T1000 (cell line): ENCODE measurements at regions not wholly inside any gene's neighbourhood (a gene's known extent, or its start where the extent isn't known, plus 50 kb on each side); places are given as distances from the start of the nearest gene placed in this dataset.
"Not testable (repeated sequence)": the region's sequence is repeated elsewhere in the genome, so short reads cannot be mapped to it uniquely, and the experiment has no call there.

Experiments
- DNase-seq: peaks from one replicate; lab custom pipeline; 2025; ENCODE audit warnings: mixed read lengths; lab: John Stamatoyannopoulos, UW

DNA sequence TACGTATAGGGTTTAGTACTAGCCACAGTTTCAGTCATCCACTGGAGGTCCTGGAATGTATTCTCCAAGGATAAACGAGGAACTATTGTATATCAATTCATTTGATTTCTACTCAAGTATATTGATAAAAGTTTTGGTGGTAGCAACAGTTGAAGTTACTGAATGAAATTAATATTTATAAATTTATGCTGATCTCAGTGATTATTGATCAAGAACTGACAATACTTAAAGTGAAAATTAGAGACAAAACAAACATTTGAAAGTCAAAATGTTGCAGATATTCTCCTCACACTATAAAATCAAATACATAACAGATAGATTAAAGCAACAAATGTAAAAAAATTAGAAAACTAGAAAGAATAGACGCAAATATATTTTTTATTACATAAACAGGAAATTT lies 150.9 kb upstream of the SLC35G4 start:
- DNase-seq: no peak

DNA sequence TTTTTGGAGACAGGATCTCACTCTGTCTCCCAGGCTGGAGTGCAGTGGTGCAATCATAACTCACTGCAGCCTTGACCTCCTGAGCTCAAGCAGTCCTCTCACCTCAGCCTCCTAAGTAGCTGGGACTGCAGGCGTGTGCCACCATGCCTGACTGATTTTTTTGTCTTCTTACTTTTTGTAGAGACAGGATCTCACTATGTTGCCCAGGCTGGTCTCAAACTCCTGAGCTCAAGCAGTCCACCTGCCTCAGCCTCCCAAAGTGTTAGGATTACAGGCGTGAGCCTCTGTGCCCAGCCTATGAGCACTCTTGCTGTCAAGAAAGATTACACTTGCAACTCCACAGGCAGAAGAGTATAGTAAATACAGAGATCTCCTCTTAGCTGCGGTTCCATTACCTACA lies 151.5 kb upstream of the SLC35G4 start:
- not testable (repeated sequence) for DNase-seq

DNA sequence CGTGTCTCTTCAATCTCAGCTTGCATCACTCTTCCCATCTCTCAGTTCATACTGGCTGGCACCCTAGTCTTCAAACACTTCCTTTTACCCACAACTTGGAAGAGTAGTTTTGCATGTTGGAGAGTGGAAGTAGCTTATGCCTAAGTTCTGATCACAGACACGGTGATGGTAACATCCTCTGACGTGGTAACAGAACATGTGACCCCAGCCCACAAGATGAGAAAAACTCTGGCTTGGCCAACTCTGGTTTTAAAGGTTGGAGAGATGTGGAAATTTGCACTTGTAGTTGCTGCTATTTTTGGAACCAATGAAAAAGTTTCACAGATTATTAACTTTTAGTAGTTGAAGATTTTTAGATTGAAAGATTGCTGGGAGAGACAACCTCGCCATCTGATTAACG lies 155.4 kb upstream of the SLC35G4 start:
- DNase-seq: no peak

DNA sequence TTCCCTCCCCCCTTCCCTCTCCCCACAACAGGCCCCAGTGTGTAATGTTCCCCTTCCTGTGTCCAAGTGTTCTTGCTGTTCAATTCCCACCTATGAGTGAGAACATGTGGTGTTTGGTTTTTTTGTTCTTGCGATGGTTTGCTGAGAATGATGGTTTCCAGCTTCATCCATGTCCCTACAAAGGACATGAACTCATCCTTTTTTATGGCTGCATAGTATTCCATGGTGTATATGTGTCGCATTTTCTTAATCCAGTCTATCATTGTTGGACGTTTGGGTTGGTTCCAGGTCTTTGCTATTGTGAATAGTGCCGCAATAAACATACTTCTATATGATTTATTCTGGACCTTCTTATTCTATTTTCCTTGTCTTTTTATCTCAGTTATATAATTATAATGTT lies 165.2 kb upstream of the SLC35G4 start:
- DNase-seq: not testable (repeated sequence)

DNA sequence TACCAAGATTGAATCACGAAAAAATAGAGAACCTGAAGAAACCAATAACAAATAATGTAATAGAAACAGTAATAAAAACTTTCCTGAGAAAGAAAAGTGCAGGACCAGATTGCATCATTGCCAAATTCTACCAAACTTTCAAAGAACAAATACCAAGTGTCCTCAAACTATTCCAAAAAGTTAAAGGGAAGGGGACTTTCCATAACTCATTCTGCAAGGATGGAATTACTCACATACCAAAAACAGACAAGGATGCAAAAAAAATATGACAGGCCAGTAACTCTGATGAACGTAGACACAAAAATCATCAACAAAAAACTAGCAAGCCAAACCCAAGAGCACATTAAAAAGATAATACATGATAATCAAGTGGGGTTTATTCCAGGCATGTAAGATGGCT lies 172.3 kb upstream of the SLC35G4 start:
- DNase-seq: no peak

DNA sequence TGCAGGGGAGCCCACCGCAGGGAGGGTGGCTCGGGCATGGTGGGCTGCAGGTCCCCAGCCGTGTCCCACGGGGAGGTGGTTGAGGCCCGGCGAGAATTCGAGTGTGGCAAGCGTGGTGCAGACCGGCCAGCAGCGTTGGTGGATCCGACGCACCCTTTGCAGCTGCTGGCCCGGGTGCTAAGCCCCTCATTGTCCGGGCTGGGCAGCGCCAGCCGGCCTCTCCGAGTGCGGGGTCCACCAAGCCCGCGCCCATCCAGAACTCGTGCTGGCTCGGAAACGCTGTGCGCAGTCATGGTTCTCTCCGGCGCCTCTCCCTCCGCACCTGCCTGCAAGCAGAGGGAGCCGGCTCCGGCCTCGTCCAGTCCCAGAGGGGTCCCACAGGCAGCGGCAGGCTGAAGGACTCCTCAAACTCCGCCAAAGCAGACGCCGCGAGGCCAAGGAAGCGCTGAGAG lies 177.0 kb upstream of the SLC35G4 start:
- DNase-seq: no peak

DNA sequence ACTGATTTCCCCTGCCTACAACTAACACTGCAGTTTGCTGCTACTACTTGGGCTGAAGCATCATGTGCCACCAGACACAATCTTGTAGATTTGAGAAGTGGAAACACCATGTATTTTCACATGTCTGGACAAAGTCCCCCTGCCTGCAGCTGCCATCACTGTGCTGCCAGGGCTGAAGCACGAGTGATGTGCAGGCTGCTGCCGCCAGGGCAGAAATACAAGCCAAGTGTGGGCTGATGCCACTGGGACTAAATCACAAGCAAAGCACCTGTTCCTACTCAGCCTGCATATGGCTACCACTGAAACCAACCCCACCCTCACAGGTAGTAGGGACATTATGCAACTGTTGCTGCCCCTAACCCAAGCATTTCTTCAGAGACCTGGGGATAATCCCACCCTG lies 179.5 kb upstream of the SLC35G4 start:
- DNase-seq: no peak

DNA sequence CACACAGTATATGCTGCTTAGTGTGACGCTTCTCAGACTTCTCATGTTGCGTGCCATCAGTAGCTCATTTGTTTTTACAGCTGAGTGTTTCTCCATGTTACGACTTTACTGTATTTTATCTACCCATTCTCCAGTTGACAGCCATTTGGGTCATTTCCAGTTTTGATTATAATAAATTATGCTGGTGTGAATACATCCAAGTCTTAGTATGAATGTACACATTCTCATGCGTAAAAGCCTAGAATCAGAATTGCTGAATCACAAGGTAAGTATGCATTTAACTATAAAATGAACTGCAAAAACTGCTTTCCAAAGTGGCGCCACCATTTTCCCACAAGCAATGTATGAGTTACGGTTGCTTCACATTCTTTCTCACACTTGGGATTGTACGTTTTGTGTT lies 184.2 kb upstream of the SLC35G4 start:
- no peak for DNase-seq

DNA sequence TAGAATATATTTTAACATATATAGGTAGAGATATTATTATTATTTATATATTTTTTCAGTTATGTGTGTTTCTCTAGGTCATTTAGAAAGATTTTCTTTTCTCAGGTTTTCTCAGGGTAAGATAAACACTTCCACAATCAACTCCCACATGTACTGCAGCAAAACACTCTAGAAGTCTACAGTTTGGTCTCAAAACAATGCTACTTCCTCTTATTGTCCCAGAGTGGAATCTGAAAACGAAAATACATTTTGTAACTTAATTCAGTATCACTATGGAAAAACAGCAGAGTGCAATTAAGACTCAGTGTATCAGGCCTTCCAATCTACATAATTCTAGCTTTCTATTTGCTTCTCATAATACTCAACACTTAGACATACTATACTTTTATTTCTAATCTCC lies 190.1 kb upstream of the SLC35G4 start:
- DNase-seq: no peak

DNA sequence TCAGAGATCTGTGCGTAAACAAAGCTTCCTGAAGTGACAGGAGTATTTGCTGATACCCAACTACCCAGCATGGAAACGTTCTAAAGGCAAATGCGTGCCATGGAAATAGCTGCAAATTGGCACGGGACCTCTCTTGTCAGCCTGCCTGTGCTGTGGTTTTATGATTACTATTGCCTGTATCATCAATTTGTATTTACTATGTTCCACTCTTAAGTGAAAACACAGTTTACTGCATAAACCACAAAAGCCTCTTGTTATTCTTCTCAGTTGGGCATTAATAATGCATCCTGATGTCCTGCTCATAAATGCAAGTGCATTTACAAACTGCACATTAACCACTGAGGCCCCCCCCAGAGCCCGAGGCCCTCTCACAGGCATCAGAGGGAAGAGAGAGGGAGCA lies 196.6 kb upstream of the SLC35G4 start:
- DNase-seq: no peak

DNA sequence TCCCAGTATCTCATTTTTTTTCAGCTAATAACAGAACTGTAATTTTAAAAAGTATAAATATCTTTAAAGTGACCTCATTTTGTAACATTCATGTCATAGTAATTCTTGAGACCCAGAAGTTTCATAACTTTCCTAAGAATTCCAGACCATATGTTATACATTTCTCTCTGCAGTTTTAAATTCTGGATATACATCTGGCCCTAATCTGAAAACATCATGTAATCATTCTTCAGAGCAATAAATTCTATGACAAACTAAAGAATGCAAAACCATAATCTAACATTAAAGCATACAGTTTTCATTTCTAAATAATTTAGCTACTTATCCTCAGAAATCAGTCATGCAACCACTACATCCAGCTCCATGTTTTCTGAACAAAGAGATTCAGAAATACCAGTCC lies 198.3 kb upstream of the SLC35G4 start:
- no peak for DNase-seq

DNA sequence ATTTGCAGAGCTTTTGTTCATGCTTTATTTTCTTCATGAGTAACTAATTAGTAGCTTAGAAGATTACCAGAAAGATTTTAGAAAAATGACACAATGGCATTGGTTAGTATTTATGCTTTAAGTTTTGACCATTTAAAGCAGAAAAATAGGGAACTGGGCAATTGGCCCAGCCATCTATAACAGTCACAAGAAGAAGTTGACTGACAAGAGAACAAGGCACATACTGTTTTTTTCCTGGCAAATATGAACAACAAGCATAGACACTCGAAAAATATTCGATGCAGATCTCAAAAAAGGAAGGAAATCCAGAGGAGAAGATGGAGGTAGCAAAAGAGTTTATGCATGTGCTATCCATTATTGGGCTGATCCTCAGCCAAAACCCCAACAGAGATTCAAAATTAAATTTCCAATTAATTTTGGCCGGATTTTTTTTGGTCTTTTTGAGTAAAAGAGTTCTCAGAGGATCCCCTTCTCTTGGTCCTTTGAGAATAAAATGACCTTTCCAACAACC lies 200.8 kb upstream of the SLC35G4 start:
- no peak for DNase-seq

DNA sequence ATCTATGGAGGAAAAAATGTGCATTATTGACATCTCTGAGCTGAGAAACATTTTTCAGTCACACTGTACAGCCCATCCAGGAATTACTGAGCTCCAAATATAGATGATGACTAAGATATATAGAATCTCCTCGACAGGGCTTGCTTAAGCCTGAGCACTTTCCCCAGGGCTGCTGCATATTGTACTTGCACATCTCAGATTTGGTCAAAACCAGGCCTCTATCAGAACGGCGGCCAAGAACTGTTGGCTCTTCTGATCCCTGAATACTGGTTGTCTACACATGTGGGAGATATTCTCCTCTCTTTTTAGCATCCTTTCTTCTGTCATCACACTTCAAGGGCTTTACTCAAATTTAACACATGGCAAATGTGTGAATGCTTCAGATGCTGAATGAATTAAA lies 201.5 kb upstream of the SLC35G4 start:
- no peak for DNase-seq

DNA sequence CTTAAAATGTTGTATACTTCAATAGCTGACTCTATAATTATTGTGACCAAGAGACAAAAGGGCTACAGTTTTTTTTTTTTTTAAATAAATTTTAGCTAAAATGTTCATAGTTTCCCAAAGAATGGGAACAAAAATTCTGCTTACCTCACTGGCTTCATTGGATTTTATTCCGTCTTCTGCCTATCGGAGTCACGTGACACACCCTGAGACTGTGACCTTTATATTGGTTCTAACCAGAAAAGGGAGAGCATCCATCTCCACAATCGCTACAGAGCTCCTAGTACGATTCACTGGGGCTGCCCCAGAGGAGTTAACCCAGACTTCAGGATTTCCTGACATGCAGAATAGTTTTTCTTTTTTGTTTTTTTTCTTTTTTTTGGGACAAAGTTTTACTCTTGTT lies 203.6 kb upstream of the SLC35G4 start:
- DNase-seq: no peak

DNA sequence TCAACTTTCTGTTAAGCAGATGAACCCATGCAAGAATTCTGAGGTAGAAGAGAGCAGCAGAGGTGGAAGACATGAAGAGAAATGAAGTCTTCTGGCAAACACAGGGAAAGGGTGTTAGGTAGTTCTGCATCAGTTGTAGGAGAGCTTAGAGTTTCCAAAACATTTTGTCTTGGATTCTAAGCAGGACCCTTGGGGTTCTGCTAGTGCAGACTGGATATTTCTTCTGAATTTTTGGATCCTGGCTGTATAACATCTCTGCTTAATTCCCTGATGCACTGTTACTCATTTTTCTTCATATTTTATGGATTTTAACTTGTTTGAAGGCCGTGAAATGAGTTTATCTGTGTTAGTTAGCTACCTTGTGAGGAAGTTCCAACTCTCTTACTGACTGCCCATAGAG lies 208.7 kb upstream of the SLC35G4 start:
- no peak for DNase-seq

DNA sequence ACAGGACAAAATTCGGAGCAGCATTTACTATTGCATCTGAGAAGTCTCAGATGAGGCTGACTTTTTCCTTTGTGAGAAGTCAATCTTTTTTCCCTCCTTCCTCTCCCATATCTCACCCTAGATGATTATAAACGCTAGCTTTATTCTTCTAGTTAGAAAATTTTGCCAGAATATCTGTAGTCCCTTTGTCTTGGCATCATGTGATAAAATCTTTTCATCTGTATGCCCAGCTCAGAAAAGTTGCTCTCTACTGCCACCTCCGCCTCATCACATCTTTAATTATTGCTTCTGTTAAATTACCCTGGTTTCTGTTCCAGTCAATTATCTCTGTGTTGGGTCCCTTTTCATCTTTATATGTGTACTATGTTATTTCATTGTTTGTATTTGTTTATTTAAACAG lies 210.8 kb upstream of the SLC35G4 start:
- DNase-seq: no peak

DNA sequence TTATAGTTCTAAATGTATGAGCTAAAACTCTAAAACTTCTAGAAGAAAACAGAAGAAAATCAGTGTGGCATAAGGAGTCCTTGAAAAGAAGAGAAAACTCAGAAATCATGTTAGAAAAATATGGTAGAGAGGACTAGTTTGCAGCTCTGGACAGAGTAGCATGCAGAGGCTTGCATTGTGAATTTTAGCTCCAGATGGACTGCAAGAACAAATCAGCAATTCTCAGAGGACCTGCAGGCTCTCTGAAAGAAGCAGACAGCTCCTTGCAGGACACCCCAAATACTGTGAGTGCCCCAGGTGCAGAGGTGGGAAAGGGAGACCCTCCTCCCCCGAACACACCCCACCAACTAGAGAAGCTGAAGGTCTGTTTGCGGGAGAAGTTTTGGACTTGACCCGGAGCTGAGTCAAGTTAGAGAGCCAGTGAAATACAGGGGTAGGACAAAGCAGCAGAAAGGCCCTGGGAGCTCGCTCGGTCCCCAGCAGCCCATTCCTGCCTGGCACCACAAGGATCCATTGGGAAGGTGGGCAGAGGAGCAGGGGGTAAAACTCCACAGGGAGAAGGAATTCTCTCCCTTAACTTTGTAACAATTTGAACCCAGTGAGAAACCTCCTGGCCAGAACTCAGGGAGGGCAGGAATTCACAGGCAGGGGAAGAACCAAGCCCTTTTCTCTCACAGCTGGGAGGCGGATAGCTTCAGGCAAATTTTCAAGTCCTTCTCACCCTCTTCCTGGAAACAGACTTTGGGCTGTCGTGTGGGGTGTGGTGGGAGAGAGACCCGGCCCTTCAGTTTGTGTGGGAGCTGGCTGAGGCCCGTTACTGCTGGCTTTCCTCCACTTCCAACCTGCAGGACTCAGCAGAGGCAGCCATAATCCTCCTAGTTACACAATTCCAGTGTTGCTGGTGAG lies 216.2 kb upstream of the SLC35G4 start:
- no peak for DNase-seq

DNA sequence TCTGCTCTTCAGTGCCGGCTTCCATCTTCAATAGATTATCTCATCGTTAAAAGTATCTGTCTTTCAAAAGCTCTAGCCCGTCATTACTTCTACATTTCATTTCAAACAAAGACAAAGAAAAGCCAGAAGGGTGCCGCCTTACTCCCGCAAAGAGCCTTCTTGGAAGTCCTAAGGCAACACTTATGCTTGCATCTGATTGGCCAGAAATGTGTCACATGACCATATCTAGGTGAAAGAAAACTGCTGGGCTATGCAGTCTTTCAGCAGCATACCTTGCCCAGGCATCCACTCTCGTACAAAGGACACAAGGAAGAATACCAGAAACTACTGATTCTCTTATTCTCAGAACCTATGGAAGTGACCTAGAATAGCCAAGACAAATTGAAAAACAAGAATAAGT lies 217.1 kb upstream of the SLC35G4 start:
- no peak for DNase-seq

DNA sequence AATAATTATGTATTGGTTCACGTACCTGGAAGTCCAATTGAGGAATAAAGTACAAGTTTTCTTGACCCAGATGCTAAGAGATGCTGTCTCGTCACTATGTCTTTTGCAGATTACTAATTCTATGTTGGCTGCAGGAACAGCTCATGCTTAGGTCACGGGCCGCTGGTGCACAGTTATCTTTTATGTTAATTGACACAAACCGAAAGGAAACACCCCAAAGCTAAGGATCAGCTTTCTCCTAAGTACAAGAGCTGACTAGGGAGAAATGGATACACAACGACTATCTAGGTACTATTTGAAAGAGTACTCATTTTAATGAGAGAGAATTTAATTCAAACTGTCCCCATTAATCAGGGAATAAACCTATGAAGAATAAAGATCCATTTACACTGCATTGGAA lies 217.7 kb upstream of the SLC35G4 start:
- DNase-seq: no peak

DNA sequence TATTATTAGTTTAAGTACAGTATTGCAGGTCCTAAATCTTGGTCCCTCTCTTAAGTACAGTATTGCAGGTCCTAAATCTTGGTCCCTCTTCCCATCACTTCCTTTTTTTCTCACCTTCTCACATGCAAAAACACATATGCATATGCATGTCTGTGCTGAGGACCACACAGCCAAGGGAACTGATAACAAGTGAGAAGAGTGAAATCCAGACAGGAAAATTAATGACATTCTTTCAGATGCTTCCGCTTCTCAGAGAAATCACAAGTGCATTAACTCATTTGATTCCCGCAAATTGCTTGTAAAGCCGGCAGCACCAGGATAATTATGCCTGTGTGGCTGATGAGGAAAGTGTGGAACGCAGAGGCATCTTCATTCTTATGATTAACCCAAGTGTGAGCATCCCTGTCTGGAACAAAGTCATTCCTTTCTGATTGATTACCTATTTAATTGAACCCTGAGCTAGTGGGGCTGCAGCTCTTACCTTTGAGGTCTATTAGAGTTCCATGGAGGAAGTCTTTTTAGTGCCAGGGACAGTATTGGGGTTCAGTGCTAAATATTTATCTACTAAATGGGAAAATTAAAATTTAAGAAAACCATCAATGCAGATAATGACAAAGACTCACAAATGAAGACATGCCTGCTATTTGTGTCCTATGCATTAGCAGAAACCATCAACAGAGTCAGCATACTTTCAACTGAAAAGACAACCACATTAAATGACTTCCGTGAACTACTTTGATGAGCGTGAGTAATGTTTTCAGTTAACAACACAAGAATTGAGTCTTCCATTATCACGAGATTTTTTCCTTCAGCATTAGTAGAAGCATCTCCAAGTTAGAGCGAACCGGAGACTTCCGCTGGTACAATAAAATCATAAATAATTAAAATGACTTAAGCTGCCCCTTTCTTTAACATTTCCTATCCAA lies 220.4 kb upstream of the SLC35G4 start:
- DNase-seq: no peak

DNA sequence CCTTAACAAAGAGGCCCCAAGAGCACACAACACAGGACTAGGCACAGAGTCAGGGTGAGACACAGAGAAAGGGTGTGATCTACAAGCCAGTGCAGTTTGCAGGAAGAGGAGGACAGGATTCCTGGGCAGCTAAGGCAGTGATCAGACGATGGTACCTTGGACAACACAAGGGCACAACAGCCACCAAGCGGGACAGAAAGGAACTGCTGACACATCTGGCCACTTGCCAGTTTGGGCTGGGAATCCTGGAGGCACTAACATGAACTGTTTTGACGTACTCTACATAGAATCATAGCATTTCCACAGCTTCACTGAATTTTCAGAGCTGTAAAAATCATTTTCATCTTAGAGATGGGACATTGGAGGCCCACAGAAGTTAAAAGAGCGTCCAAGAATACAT lies 221.5 kb upstream of the SLC35G4 start:
- no peak for DNase-seq

DNA sequence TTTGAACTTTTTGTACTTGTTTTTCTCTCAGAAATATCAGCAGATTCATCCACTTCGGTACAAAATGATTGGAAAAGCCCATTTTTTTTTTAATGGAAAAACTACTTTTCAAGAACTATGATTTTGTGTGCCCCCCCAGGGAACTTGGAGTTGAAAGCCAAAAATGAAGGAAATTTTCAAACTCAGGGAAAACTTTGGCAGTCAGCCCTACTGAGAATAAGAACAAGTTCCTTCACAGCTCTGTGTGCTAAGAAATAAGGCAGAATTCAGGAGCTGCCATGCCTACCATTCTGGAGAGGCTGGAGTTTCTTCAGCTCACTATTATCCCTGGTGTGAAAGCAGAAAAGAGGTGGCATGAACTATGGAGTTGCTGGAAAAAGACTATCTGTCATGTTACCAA lies 226.0 kb upstream of the SLC35G4 start:
- DNase-seq: no peak

DNA sequence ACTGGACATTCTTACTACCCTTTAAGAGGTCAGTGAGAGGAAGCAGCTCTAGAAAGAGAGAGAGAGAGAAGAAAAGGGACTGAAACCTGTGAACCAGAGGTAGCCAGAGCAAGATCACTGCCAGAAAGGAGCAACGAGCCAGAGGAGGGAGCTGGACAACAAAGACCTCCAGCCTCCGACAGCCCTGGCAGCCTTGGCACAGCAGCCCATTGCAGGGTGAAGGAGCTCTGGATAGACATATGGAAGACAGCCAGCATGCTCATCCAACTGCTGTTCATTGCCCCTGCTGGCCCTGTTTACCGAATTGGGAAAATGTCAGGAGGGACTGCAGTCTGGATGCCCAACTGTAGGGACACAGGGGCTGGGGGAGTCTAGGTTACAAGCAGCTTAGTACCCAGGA lies 228.4 kb upstream of the SLC35G4 start:
- no peak for DNase-seq
